CD4-positive, alpha-beta T cell treated with Interferon alpha-2 for 1 hour (primary cell): ENCODE measurements at regions not wholly inside any gene's neighbourhood (a gene's known extent, or its start where the extent isn't known, plus 50 kb on each side); places are given as distances from the start of the nearest gene placed in this dataset.
"Not testable (repeated sequence)": the region's sequence is repeated elsewhere in the genome, so short reads cannot be mapped to it uniquely, and the experiment has no call there.

Experiments used
- DNase-seq, 2 donors: peaks; one replicate each; pipeline ENCODE4 v3.0.0-alpha.2; 2020 to 2022

- DNase-seq = no peak
Measured at GRCh38 chrX:46152756-46153155, 392.5 kb downstream of the ZNF674 start.

- DNase-seq = not testable (repeated sequence)
Measured at GRCh38 chrX:46151332-46151731, 393.9 kb downstream of the ZNF674 start.

DNA sequence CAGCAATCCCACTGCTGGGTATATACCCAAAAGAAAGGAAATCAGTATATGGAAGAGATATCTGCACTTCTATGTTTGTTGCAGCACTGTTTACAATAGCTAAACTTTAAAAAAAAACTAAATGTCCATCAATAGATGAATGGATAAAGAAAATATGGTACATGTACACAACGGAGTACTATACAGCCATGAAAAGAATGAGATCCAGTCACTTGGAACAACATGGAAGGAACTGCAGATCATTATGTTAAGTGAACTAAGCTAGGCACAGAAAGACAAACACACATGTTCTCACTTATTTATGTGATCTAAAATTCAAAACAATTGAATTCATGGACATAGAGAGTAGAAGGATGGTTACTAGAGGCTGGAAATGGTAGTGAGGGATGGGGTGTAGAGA lies 400.7 kb downstream of the ZNF674 start:
- DNase-seq = no peak

DNA sequence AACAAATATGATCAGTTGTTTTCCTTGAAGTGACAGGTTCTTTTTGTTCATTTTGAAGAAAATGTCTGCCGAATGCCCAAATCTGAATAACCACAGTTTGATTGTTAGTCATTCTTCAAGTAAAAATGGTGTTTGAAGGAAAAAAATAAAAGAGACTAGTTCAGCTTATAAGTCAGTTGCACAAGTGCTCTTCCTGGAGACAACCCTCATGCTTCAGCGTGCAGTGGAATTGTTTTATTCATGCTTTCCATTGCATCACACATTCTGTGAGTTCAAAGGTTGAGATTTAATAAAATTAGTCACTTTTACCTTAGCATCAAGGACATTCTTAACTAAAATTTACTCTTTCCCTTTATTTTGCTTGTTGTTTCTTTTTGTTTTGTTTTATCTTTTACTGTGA lies 404.9 kb downstream of the ZNF674 start:
- DNase-seq = no peak

DNA sequence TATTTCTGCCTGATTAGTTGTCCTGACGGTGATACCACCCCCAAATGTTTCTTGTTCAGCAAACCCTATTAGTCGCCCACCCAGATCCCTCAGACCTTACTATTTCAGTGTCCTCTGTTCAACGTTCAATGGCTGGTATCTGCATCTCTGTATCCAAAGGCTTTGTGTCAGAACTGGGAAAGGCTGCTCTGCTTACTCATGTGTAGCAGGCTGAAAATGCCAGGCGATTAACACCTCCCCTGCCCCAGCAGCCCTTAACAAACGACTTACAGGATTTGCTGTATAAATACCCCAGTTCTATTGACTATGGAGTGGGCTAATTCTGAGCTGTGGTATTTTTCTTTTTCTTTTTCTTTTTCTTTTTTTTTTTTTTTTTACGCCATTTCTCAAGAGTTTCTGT lies 415.0 kb downstream of the ZNF674 start:
- no peak for DNase-seq

- DNase-seq = no peak
Measured at GRCh38 chrX:46125111-46125510, 420.1 kb downstream of the ZNF674 start.

DNA sequence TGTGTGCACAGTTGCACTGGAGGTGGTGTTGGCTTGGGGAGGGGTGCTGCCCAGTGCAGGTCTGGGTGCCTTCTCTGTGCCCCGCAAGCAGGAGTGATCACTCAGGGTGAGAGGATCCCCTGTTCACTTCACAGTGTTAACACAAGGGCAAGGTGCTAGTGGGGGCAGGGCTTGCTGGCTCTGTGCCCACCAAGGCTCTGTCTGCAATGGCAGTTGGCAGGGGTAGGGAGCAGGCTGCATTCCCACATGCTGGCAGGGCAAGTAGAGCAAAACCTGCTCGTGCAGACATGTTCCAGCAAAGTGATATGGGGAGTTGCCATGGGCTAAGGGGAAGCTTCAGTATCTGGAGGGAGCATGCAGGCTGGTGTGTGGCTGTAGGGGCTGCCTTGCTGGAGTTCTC lies 428.0 kb downstream of the ZNF674 start:
- no peak for DNase-seq

DNA sequence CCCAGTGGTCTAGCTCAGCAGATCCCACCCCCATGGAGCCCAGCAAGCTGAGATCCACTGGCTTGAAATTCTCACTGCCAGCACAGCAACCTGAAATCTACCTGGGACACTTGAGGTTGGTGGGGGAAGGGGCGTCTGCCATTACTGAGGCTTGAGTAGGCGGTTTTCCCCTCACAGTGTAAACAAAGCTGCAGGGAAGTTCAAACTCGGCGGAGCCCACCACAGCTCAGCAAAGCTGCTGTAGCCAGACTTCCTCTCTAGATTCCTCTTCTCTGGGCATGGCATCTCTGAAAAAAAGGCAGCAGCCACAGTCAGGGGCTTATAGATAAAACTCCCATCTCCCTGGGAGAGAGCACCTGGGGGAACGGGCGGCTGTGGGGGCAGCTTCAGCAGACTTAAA lies 457.9 kb downstream of the ZNF674 start:
- DNase-seq = not testable (repeated sequence)

- DNase-seq = not testable (repeated sequence)
Measured at GRCh38 chrX:46080121-46080520, 465.1 kb downstream of the ZNF674 start.

DNA sequence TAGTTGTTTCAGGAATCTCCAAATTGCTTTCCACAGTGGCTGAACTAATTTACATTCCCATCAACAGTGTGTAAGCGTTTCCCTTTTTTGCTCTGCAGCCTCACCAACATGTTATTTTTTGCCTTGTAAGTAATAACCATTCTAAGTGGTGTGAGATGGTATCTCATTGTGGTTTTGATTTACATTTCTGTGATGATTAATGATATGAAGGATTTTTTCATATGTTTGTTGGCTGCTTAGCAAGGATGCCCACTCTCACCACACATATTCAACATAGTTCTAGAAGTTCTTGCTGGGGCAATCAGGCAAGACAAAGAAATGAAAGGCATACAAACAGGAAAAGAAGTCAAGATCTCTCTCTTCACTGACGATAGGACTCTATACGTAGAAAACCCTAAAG lies 472.4 kb downstream of the ZNF674 start:
- DNase-seq = no peak

DNA sequence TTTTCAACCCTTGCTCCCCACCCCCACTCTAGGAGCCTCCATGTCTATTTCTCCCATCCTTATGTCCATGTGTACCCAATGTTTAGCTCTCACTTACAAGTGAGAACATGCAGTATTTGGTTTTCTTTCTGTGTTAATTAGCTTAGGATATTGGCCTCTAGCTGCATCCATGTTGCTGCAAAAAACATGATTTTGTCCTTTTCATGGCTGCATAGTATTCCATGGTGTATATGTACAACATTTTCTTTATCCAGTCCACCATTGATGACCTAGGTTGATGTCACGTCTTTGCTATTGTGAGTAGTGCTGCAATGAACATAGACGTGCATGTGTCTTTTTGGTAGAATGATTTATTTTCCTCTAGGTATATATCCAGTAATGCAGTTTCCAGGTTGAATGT lies 472.8 kb downstream of the ZNF674 start:
- DNase-seq = no peak

GRCh38 chrX:46070421-46070820 lies 474.8 kb downstream of the ZNF674 start:
- no peak for DNase-seq

DNA sequence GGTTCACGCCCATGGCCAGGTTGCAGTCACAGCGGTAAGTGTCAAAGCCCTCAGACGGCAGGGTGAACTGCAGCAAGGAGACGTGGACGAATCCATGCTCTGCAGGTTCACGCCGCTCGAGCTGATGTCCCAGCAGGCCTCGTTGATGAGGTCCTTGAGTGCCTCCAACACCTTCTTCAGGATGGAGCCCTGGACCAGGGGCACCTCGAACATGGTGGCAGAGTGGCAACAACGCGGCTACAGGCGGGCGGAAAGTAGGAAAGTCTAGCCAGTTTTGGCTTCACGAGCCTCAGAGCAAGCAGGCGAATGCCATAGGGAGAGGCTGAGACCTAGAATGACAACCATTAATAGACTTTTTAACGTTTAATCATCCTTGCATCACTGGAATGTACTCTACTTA lies 485.9 kb downstream of the ZNF674 start:
- no peak for DNase-seq

- DNase-seq = no peak
Measured at GRCh38 chrX:46044486-46044885, 500.7 kb downstream of the ZNF674 start.

DNA sequence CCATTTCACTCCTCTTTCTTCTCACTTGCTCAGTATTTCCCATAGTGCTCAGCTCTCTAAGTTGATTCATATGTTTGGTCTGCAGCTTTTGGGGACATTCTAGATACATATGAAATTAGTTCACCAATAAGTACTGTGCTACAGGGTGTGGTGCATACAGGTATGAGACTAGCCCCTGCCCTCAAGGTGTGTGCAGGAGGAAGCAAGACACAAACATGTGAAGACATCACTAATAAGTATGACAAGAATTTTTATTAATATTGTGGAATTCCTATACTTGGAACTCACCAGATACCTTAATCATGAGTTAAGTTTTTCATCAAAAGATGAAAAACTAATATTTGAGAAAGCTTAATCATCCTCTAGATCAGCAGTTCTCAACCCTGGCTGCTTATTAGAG lies 505.2 kb downstream of the ZNF674 start:
- no peak for DNase-seq

GRCh38 chrX:46039526-46039925 lies 505.7 kb downstream of the ZNF674 start:
- no peak for DNase-seq

- DNase-seq = no peak
Measured at GRCh38 chrX:46036508-46036907, 508.7 kb downstream of the ZNF674 start.

DNA sequence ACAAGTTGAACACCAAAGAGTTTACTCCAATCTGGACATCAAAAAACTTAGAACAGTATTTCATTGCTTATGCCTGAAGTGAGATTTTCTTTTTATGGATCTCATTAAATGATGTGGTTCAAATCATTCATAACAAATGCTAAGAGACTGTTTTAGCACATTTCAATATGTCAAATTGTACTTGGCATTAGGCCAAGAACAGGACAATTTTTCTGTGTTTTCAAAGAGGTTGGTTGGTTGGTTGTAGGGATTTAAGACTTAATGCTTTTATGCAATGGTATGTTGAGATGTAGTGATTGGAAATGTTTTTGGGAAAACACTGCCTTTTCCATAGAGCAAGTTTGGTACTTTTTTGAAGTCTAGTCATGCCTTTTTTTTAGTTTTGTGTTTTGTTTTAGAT lies 510.4 kb downstream of the ZNF674 start:
- DNase-seq = no peak

- no peak for DNase-seq
Measured at GRCh38 chrX:46029777-46030176, 515.4 kb downstream of the ZNF674 start.

DNA sequence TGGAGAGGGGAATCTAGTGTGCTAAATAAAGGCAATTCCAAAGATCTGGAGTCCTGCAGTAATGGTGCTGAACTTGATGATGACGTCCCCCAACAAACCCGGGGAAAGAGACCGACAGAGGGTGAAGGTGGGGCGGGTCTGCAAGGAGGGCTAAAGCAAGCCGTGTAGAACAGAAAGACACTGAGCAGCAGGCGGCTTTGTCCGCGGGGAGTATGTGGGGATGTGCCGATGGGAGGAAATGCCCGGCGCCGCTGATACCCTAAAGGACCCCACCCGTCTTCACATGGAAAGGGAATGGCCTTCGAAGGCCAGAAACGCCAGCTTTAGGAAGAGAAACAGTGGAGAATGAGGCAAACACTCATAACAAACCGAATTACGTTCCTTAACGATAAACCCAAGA lies 528.9 kb downstream of the ZNF674 start:
- no peak for DNase-seq

DNA sequence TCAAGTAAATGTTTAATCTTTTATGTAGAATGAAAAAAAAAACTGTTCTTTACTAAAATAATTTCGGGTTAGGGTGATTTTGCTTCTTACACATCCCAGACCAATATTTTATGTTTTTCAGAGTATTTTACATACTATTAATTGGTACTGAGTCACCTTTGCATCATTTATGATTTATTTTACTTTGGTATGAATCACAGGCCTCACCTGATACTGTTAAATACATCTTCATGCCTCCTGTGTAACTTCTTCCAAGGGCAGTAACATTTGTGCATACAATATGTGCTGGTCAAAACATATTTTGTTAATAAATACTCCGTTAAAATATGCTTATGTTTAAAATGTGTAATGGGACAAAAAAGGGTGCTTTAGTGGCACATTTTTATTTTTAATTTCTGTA lies 529.6 kb downstream of the ZNF674 start:
- DNase-seq = no peak

DNA sequence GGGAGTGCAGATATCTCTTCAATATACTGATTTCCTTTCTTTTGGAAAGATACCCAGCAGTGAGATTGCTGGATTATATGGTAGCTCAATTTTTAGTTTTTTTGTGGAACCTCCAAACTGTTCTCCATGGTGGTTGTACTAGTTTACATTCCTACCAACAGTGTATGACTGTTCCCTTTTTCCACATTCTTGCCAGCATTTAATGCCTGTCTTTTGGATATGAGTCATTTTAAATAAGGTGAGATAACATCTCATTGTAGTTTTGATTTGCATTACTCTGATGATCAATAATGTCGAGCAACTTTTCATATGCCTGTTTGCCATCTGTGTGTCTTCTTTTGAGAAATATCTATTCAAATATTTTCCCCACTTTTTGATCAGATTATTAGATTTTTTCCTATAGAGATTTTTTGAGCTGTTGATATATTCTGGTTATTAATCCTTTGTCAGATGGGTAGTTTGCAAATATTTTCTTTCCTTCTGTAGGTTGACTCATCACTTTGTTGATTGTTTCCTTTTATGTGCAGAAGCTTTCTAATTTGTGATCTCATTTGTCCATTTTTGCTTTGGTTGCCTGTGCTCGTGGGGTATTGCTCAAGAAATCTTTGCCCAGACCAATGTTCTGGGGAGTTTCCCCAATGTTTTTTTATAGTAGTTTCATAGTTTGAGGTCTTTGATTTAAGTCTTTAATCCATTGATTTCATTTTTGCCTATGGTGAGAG lies 552.7 kb downstream of the ZNF674 start:
- DNase-seq = no peak

DNA sequence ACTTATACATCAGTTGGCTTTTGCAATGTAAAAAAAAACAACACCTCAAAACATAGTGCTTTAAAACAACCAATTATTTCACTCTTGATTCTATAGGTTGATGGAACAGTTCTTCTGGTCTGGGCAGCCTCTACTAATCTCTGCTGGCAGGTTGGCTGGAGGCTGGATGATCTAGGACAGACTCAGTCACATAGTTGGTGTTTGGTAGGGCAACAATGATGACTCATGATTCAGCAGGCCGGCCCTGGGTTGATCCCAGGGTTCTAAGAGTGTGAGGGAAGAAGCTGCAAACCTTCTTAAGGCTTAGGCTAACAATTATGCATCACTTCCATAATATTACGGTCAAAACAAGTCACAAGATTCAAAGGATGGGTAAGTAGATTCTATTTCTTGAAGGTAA lies 558.2 kb downstream of the ZNF674 start:
- no peak for DNase-seq

GRCh38 chrX:45986081-45986480 lies 559.1 kb downstream of the ZNF674 start:
- no peak for DNase-seq

GRCh38 chrX:45982958-45983727 lies 562.1 kb downstream of the ZNF674 start:
- not testable (repeated sequence) for DNase-seq
